Upper lobe of left lung (tissue), 6 donors: ENCODE measurements at regions not wholly inside any gene's neighbourhood (a gene's known extent, or its start where the extent isn't known, plus 50 kb on each side); places are given as distances from the start of the nearest gene placed in this dataset.

ENCODE experiments used
- ATAC-seq, 2 donors: fragments of 200-7000 bp; cut with Tn5 transposase; one replicate each; pipeline ENCODE4 v1.9.1; 2022; ENCODE audit warnings: mild to moderate bottlenecking in 2 of 2, moderate library complexity in 2 of 2; ENCODE audit not compliant: low FRiP score in 2 of 2
- DNase-seq, 2 donors: peaks; one replicate each; pipeline ENCODE4 v3.0.0-alpha.2; 2019 to 2020
- H3K27ac ChIP-seq, 4 donors: fragments of 200-600 bp; sonication (generic); one replicate each; pipeline ENCODE4 v1.5.1; 2016 to 2019
- H3K27me3 ChIP-seq, 4 donors: fragments of 200-600 bp; sonication (generic); one replicate each; pipeline ENCODE4 v1.5.1; 2017 to 2019
- H3K36me3 ChIP-seq, 4 donors: fragments of 200-600 bp; sonication (generic); one replicate each; pipeline ENCODE4 v1.5.1; 2016 to 2019
- H3K4me1 ChIP-seq, 4 donors: fragments of 200-600 bp; sonication (generic); one replicate each; pipeline ENCODE4 v1.5.1; 2018 to 2019
- H3K4me3 ChIP-seq, 4 donors: fragments of 200-600 bp; sonication (generic); one replicate each; pipeline ENCODE4 v1.5.1; 2017 to 2019; ENCODE audit warnings: mild to moderate bottlenecking in 2 of 4, moderate library complexity in 1 of 4
- H3K9me3 ChIP-seq, 4 donors: fragments of 200-600 bp; sonication (generic); one replicate each; pipeline ENCODE4 v1.5.1; 2018 to 2019
- CTCF ChIP-seq, 6 experiments: fragments of 450-650 bp in 4 of 6; fragments of 200-600 bp in 2 of 6; sonication (generic) in 2 of 6; IDR thresholded peaks; one replicate each; pipeline ENCODE4 v1.5.1; 2016 to 2019; ENCODE audit warnings: antibody characterized with exemption in 6 of 6
- EP300 ChIP-seq, 4 donors: sonication (generic); formaldehyde crosslinking; IDR thresholded peaks; one replicate each; pipeline ENCODE4 v1.5.1; 2017; ENCODE audit warnings: antibody characterized with exemption in 4 of 4, control low read depth in 2 of 4
- POLR2A ChIP-seq, 4 donors: fragments of 450-650 bp; IDR thresholded peaks; one replicate each; pipeline ENCODE4 v1.5.1; 2016 to 2017; ENCODE audit warnings: antibody characterized with exemption in 4 of 4, mild to moderate bottlenecking in 2 of 4
- POLR2AphosphoS5 ChIP-seq, 2 donors: sonication (generic); formaldehyde crosslinking; IDR thresholded peaks; one replicate each; pipeline ENCODE4 v1.5.1; 2017; ENCODE audit warnings: antibody characterized with exemption in 2 of 2
- WGBS, 2 donors: methylation state at CpG; one replicate each; pipeline ENCODE4 v1.1.5; 2017 to 2018; 5-methylcytosine and 5-hydroxymethylcytosine counted together
- donor health status: DM: no; HTN: no; CAD: no; lungs with moderate emphysema.
- donor health status: DM: no; HTN: yes; CAD: no; lungs with severe emphysema.

GRCh38 chr3:146334151-146334550 is 83.2 kb upstream of the PLSCR4 start:
- Histone ChIP-seq H3K36me3 (no peaks in the 10 kb centered on the region), H3K27ac (no peak overlapping the region), H3K4me3 (no peak overlapping the region), H3K4me1 (no peaks in the 10 kb centered on the region), H3K9me3 (no peaks in the 10 kb centered on the region), H3K27me3 (no peaks in the 10 kb centered on the region)
- ATAC-seq (no peak), DNase-seq (no peak)
- WGBS, 2 donors, result 89 to 93% methylated on average over 7 of the region's 7 CpGs
- TF ChIP-seq CTCF (IDR thresholded peaks at IDR 0.05), result no peak
- TF ChIP-seq POLR2AphosphoS5 (IDR thresholded peaks at IDR 0.05), result no peak
- TF ChIP-seq POLR2A (IDR thresholded peaks at IDR 0.05), result no peak
- no peak for TF ChIP-seq EP300 (IDR thresholded peaks at IDR 0.05)

- ATAC-seq, result no peak
- H3K36me3 ChIP-seq, result no peaks in the 10 kb centered on the region
- H3K9me3 ChIP-seq, result no peaks in the 10 kb centered on the region
- H3K27me3 ChIP-seq, result no peaks in the 10 kb centered on the region
- TF ChIP-seq POLR2A (IDR thresholded peaks at IDR 0.05) (no peak), POLR2AphosphoS5 (IDR thresholded peaks at IDR 0.05) (no peak), CTCF (IDR thresholded peaks at IDR 0.05) (no peak), EP300 (IDR thresholded peaks at IDR 0.05) (no peak)
- no peak overlapping the region for H3K27ac ChIP-seq
- DNase-seq, result no peak
- no peaks in the 10 kb centered on the region for H3K4me1 ChIP-seq
- no peak overlapping the region for H3K4me3 ChIP-seq
These were observed 81.1 kb upstream of the PLSCR4 start for GRCh38 chr3:146331967-146332366.

GRCh38 chr3:146326875-146327543 is 76.1 kb upstream of the PLSCR4 start:
- 30 to 32% methylated on average over 4 of the region's 4 CpGs for WGBS, 2 donors
- no peak overlapping the region for H3K27ac ChIP-seq
- H3K4me3 ChIP-seq, result no peak overlapping the region
- ATAC-seq, result peak in 1 of 2 donors; percentile 90
- TF ChIP-seq CTCF (IDR thresholded peaks at IDR 0.05), result peak in 3 of 6 experiments; percentile 58 to 62 (median 59)
- TF ChIP-seq POLR2A (IDR thresholded peaks at IDR 0.05), result no peak
- H3K36me3 ChIP-seq, result no peaks in the 10 kb centered on the region
- no peak for DNase-seq
- H3K27me3 ChIP-seq, result no peaks in the 10 kb centered on the region
- H3K9me3 ChIP-seq, result no peaks in the 10 kb centered on the region
- no peaks in the 10 kb centered on the region for H3K4me1 ChIP-seq

GRCh38 chr3:146325170-146325569 is 74.3 kb upstream of the PLSCR4 start:
- no peak overlapping the region for H3K4me3 ChIP-seq
- H3K9me3 ChIP-seq, result no peaks in the 10 kb centered on the region
- H3K36me3 ChIP-seq, result no peaks in the 10 kb centered on the region
- TF ChIP-seq POLR2AphosphoS5 (IDR thresholded peaks at IDR 0.05), result no peak
- no peak for TF ChIP-seq POLR2A (IDR thresholded peaks at IDR 0.05)
- no peak for TF ChIP-seq CTCF (IDR thresholded peaks at IDR 0.05)
- no peak for TF ChIP-seq EP300 (IDR thresholded peaks at IDR 0.05)
- H3K4me1 ChIP-seq, result no peaks in the 10 kb centered on the region
- no peak for DNase-seq
- no peak overlapping the region for H3K27ac ChIP-seq
- no peaks in the 10 kb centered on the region for H3K27me3 ChIP-seq
- no peak for ATAC-seq

GRCh38 chr3:146322216-146322817 is 71.4 kb upstream of the PLSCR4 start:
- Histone ChIP-seq H3K27ac (no peak overlapping the region), H3K9me3 (no peaks in the 10 kb centered on the region), H3K27me3 (no peaks in the 10 kb centered on the region), H3K4me1 (no peaks in the 10 kb centered on the region), H3K36me3 (no peaks in the 10 kb centered on the region), H3K4me3 (no peak overlapping the region)
- no peak for TF ChIP-seq POLR2AphosphoS5 (IDR thresholded peaks at IDR 0.05)
- no peak for TF ChIP-seq EP300 (IDR thresholded peaks at IDR 0.05)
- no peak for TF ChIP-seq CTCF (IDR thresholded peaks at IDR 0.05)
- TF ChIP-seq POLR2A (IDR thresholded peaks at IDR 0.05), result no peak
- WGBS, 2 donors, result 66 to 69% methylated on average over 2 of the region's 2 CpGs
- ATAC-seq (no peak), DNase-seq (no peak)
